GM12873 (cell line): ENCODE measurements at regions not wholly inside any gene's neighbourhood (a gene's known extent, or its start where the extent isn't known, plus 50 kb on each side); places are given as distances from the start of the nearest gene placed in this dataset.

Experiments used
- CTCF ChIP-seq: IDR thresholded peaks from 2 replicates; pipeline ENCODE4 v1.5.1; 2012; ENCODE audit warnings: low read depth, mild to moderate bottlenecking, moderate library complexity, low read length, control low read depth; ENCODE audit not compliant: insufficient read depth; ENCODE audit errors: missing control alignments

GRCh38 chr2:94586032-94586982 is 284.9 kb upstream of the TEKT4 start:
- TF ChIP-seq CTCF = peak; percentile 63

DNA sequence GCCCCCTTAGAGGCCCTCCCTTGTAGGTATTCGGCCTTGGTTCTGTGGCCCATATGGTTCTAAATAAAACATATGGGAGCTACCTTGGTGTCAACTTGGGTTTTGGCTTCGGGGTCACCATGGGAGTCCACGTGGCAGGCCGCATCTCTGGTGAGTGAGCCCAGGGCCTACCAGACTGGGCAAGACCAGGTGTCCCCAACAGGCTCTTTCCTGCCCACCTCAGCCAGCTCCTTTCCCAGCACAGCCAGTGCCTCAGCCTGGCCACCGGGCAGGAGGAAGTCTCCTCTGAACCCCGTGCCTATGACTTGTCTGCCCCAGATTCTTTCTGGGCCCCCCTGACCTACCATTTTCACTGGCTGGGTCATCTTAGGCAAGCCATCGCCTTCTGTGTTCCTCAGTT is 268.8 kb upstream of the TEKT4 start:
- TF ChIP-seq CTCF = no peak

GRCh38 chr2:94622113-94622618 is 249.1 kb upstream of the TEKT4 start:
- TF ChIP-seq CTCF = no peak

DNA sequence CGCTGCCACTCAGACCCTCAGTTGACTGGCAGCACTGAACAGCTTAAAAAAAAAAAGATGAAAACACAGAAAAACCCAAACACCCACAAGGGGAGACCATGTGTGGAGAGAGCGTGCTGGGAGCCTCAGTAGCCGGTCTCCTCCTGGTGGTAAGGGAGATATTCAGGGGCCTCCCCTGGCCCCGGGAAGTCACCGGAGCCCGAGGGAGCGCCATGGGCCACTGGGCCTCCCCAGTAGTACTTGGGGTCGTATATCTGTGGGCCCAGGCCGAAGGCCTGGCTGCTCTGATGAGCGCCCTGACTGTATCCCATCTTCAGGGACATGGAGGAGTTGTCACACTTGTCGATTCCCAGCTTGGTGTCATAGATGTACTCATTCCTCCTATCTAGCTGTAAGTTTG is 145.7 kb upstream of the TEKT4 start:
- TF ChIP-seq CTCF = no peak

DNA sequence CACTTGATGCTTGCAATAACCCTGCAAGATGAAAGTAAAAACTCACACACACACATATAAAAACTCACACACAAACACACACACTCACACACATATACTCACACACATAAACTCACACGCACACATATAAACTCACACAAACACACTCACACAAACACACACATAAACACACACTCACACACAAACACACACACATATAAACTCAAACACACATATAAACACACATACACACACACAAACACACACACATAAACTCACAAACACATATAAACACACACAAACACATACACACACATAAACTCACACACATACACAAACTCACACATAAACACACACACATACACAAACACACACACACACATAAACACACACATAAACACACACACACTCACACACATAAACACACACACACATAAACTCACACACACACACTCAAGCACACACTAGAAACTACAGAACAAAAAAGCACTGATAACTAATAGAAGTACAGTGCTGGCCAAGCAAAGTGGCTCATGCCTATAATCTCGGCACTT is 117.7 kb upstream of the TEKT4 start:
- no peak for TF ChIP-seq CTCF

DNA sequence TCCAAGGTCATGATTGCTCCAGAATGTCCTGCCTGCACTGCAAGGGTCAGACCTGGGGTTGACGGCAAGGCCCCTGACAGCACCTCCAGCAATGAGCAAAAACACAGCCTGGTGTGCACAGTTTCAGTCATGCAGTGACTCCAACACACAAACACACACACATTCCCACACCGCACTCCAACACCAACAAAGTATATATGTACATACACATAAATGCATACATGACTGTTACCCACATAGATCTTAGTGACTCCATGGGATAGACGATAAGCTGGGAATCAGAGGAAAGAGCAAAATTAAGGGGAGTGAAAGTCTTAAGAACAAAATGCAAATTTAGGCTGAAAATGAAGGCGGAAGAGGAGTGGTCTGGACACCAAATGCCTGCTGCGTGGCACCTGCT is 112.7 kb upstream of the TEKT4 start:
- TF ChIP-seq CTCF = no peak

- no peak for TF ChIP-seq CTCF
Measured at GRCh38 chr2:94759211-94759610, 112.0 kb upstream of the TEKT4 start.
